H9 (cell line): ENCODE measurements at regions not wholly inside any gene's neighbourhood (a gene's known extent, or its start where the extent isn't known, plus 50 kb on each side); places are given as distances from the start of the nearest gene placed in this dataset.

ENCODE experiments used
- DNase-seq: peaks from one replicate; pipeline ENCODE4 v3.0.0-alpha.2; 2017
- H2AFZ ChIP-seq: one replicate; pipeline ENCODE4 v1.6.1; 2013; ENCODE audit warnings: mild to moderate bottlenecking, low read length, control low read depth, moderate library complexity
- H2AK5ac ChIP-seq: 2 replicates; pipeline ENCODE4 v1.6.1; 2013; ENCODE audit warnings: low read length, control low read depth, mixed read lengths; ENCODE audit not compliant: insufficient read length
- H2BK120ac ChIP-seq: one replicate; pipeline ENCODE4 v1.6.1; 2013; ENCODE audit warnings: low read depth, mild to moderate bottlenecking, low read length, control low read depth, inconsistent platforms; ENCODE audit not compliant: poor library complexity, severe bottlenecking
- H2BK12ac ChIP-seq: 2 replicates; pipeline ENCODE4 v1.6.1; 2013; ENCODE audit warnings: low read length, control low read depth, mixed read lengths, low read depth; ENCODE audit not compliant: insufficient read length
- H2BK15ac ChIP-seq: 2 replicates; pipeline ENCODE4 v1.6.1; 2013; ENCODE audit warnings: low read depth, low read length, control low read depth
- H2BK20ac ChIP-seq: one replicate; pipeline ENCODE4 v1.6.1; 2013; ENCODE audit warnings: low read depth, mild to moderate bottlenecking, low read length, control low read depth, inconsistent platforms; ENCODE audit not compliant: poor library complexity, severe bottlenecking
- H2BK5ac ChIP-seq: 2 replicates; pipeline ENCODE4 v1.6.1; 2013; ENCODE audit warnings: low read length, control low read depth, mixed read lengths; ENCODE audit not compliant: insufficient read length
- H3K14ac ChIP-seq: 2 replicates; pipeline ENCODE4 v1.6.1; 2013; ENCODE audit warnings: low read length, control low read depth; ENCODE audit not compliant: insufficient read depth
- H3K18ac ChIP-seq: 2 replicates; pipeline ENCODE4 v1.6.1; 2013; ENCODE audit warnings: low read depth, mild to moderate bottlenecking, mixed read lengths, low read length, control low read depth; ENCODE audit not compliant: insufficient read length
- H3K23ac ChIP-seq: 2 replicates; pipeline ENCODE4 v1.6.1; 2013; ENCODE audit warnings: low read length, control low read depth, mixed read lengths, low read depth; ENCODE audit not compliant: insufficient read length
- H3K23me2 ChIP-seq: 2 replicates; pipeline ENCODE4 v1.6.1; 2013; ENCODE audit warnings: low read depth, mild to moderate bottlenecking, mixed read lengths, low read length, control low read depth; ENCODE audit not compliant: insufficient read length, poor library complexity, severe bottlenecking
- H3K27ac ChIP-seq: 2 replicates; pipeline ENCODE4 v1.5.1; 2013; ENCODE audit warnings: low read length, control low read depth, mixed read lengths, low read depth; ENCODE audit not compliant: insufficient read length
- H3K27me3 ChIP-seq: 2 replicates; pipeline ENCODE4 v1.6.1; 2013; ENCODE audit warnings: low read length, control low read depth, inconsistent platforms; ENCODE audit not compliant: insufficient read depth
- H3K4ac ChIP-seq: 2 replicates; pipeline ENCODE4 v1.6.1; 2013; ENCODE audit warnings: low read depth, mild to moderate bottlenecking, control low read depth, inconsistent platforms, low read length, moderate library complexity
- H3K4me1 ChIP-seq: 2 replicates; pipeline ENCODE4 v1.6.1; 2013; ENCODE audit warnings: low read length, control low read depth, inconsistent platforms; ENCODE audit not compliant: insufficient read depth
- H3K4me2 ChIP-seq: 2 replicates; pipeline ENCODE4 v1.6.1; 2013; ENCODE audit warnings: low read length, control low read depth, mixed read lengths; ENCODE audit not compliant: insufficient read length, insufficient read depth
- H3K56ac ChIP-seq: 2 replicates; pipeline ENCODE4 v1.6.1; 2013; ENCODE audit warnings: low read depth, mild to moderate bottlenecking, mixed read lengths, low read length, control low read depth; ENCODE audit not compliant: insufficient read length
- H3K79me1 ChIP-seq: 2 replicates; pipeline ENCODE4 v1.6.1; 2013; ENCODE audit warnings: low read depth, mild to moderate bottlenecking, moderate library complexity, low read length, control low read depth, inconsistent platforms; ENCODE audit not compliant: insufficient read depth, poor library complexity, severe bottlenecking
- H3K79me2 ChIP-seq: 2 replicates; pipeline ENCODE4 v1.6.1; 2013; ENCODE audit warnings: low read length, control low read depth, inconsistent platforms; ENCODE audit not compliant: insufficient read depth
- H3K9ac ChIP-seq: 2 replicates; pipeline ENCODE4 v1.6.1; 2013; ENCODE audit warnings: low read length, control low read depth, mixed read lengths; ENCODE audit not compliant: insufficient read length; ENCODE audit errors: extremely low read depth
- H3K9me3 ChIP-seq: one replicate; pipeline ENCODE4 v1.6.1; 2013; ENCODE audit warnings: low read depth, low read length, inconsistent platforms; ENCODE audit not compliant: control insufficient read depth
- H3T11ph ChIP-seq: one replicate; pipeline ENCODE4 v1.6.1; 2013; ENCODE audit warnings: mild to moderate bottlenecking, low read length, control low read depth, inconsistent platforms
- H4K20me1 ChIP-seq: one replicate; pipeline ENCODE4 v1.6.1; 2013; ENCODE audit not compliant: control insufficient read depth, insufficient read length, insufficient read depth
- H4K5ac ChIP-seq: 2 replicates; pipeline ENCODE4 v1.6.1; 2013; ENCODE audit warnings: low read depth, mild to moderate bottlenecking, mixed read lengths, low read length, control low read depth; ENCODE audit not compliant: insufficient read length
- H4K8ac ChIP-seq: replicated peaks from 2 replicates; pipeline ENCODE4 v1.6.1; 2013; ENCODE audit warnings: low read length, control low read depth, mixed read lengths, low read depth; ENCODE audit not compliant: insufficient read length
- H4K91ac ChIP-seq: 2 replicates; pipeline ENCODE4 v1.6.1; 2013; ENCODE audit warnings: low read depth, mild to moderate bottlenecking, moderate library complexity, mixed read lengths, low read length, control low read depth; ENCODE audit not compliant: insufficient read length
- H3K27ac Mint-ChIP-seq, 3 experiments: 2 replicates in 2 of 3; 3 replicates in 1 of 3; pipeline ENCODE4 v1.8.0; 2020 to 2021; ENCODE audit warnings: mixed read lengths in 3 of 3, mild to moderate bottlenecking in 1 of 3, moderate library complexity in 1 of 3
- H3K27me3 Mint-ChIP-seq: 2 replicates; pipeline ENCODE4 v1.8.0; 2021; ENCODE audit warnings: low read depth, mild to moderate bottlenecking, moderate library complexity, mixed read lengths
- H3K36me3 Mint-ChIP-seq, 3 experiments: 2 replicates in 2 of 3; 3 replicates in 1 of 3; pipeline ENCODE4 v1.8.0; 2020 to 2021; ENCODE audit warnings: low read depth in 3 of 3, mixed read lengths in 3 of 3; ENCODE audit not compliant: insufficient read depth in 1 of 3
- H3K4me1 Mint-ChIP-seq, 2 experiments: 2 replicates each; pipeline ENCODE4 v1.8.0; 2020; ENCODE audit warnings: mixed read lengths in 2 of 2
- H3K4me3 Mint-ChIP-seq, 2 experiments: 2 replicates in 1 of 2; 3 replicates in 1 of 2; pipeline ENCODE4 v1.8.0; 2020 to 2021; ENCODE audit warnings: mild to moderate bottlenecking in 2 of 2, mixed read lengths in 2 of 2, moderate library complexity in 1 of 2
- H3K9me3 Mint-ChIP-seq, 2 experiments: 2 replicates in 1 of 2; 3 replicates in 1 of 2; pipeline ENCODE4 v1.8.0; 2020; ENCODE audit warnings: mild to moderate bottlenecking in 2 of 2, mixed read lengths in 2 of 2, moderate library complexity in 1 of 2
- CTCF ChIP-seq: fragments of 200-600 bp; sonication (generic); conservative IDR thresholded peaks from 3 replicates; pipeline ENCODE4 v1.8.0; 2021; ENCODE audit warnings: antibody characterized with exemption, mild to moderate bottlenecking
- WGBS: extraction: QIAGEN DNeasy Blood & Tissue Kit; methylation state at CpG from one replicate; pipeline ENCODE4 v1.1.7; 2013; ENCODE audit warnings: missing lambda C conversion rate, low lambda C conversion rate, mixed read lengths; ENCODE audit not compliant: insufficient read length; ENCODE audit errors: extremely low coverage; 5-methylcytosine and 5-hydroxymethylcytosine counted together

GRCh38 chr4:148643851-148644250, 201.6 kb upstream of the NR3C2 start:
- no peak overlapping the region for H3K14ac ChIP-seq
- no peak overlapping the region for H3K27ac ChIP-seq
- H3K27ac Mint-ChIP-seq = no peak overlapping the region
- no peak overlapping the region for H2AFZ ChIP-seq
- TF ChIP-seq CTCF = no peak
- no peak overlapping the region for H2BK5ac ChIP-seq
- no peak overlapping the region for H2BK12ac ChIP-seq
- no peak overlapping the region for H3K9ac ChIP-seq
- H4K5ac ChIP-seq = no peak overlapping the region
- no peak overlapping the region for H4K91ac ChIP-seq
- H3K4me2 ChIP-seq = no peak overlapping the region
- no peak overlapping the region for H3K4ac ChIP-seq
- H3K23me2 ChIP-seq = no peaks in the 10 kb centered on the region
- H3K79me1 ChIP-seq = no peaks in the 10 kb centered on the region
- no peak overlapping the region for H3K23ac ChIP-seq
- no peak overlapping the region for H4K8ac ChIP-seq
- no peaks in the 10 kb centered on the region for H3K79me2 ChIP-seq
- H2BK120ac ChIP-seq = no peak overlapping the region
- H2BK15ac ChIP-seq = no peak overlapping the region
- no peak overlapping the region for H2BK20ac ChIP-seq
- no peaks in the 10 kb centered on the region for H3K27me3 Mint-ChIP-seq
- H3K4me3 Mint-ChIP-seq = no peak overlapping the region
- H3K18ac ChIP-seq = no peak overlapping the region
- no peaks in the 10 kb centered on the region for H3K4me1 ChIP-seq
- no peaks in the 10 kb centered on the region for H3K4me1 Mint-ChIP-seq
- no CpG with 5 or more reads among the region's 2 CpGs for WGBS
- H2AK5ac ChIP-seq = no peak overlapping the region
- peaks cover 6 to 8% of the 10 kb centered on the region in 2 experiments; a peak in 3 of 5 replicates for H3K9me3 Mint-ChIP-seq
- H3K27me3 ChIP-seq = no peaks in the 10 kb centered on the region
- H3K9me3 ChIP-seq = no peaks in the 10 kb centered on the region
- H3T11ph ChIP-seq = no peak overlapping the region
- no peak overlapping the region for H3K56ac ChIP-seq
- no peak for DNase-seq
- no peaks in the 10 kb centered on the region for H4K20me1 ChIP-seq
- H3K36me3 Mint-ChIP-seq = peaks cover 0 to 5% (median 4%) of the 10 kb centered on the region in 3 experiments; a peak in 4 of 7 replicates
